Fibroblast of lung (primary cell): ENCODE measurements at regions not wholly inside any gene's neighbourhood (a gene's known extent, or its start where the extent isn't known, plus 50 kb on each side); places are given as distances from the start of the nearest gene placed in this dataset.
"Not testable (repeated sequence)": the region's sequence is repeated elsewhere in the genome, so short reads cannot be mapped to it uniquely, and the experiment has no call there.

Experiments
- EZH2 ChIP-seq: IDR thresholded peaks from 2 replicates; pipeline ENCODE4 v1.5.1; 2012; ENCODE audit warnings: low read length, control low read depth, mild to moderate bottlenecking; ENCODE audit errors: missing control alignments
- TF ChIP-seq, protein P1 (sequence below), 2 donors: IDR thresholded peaks in 1 of 2; conservative IDR thresholded peaks in 1 of 2; 1 replicate in 1 of 2; 2 replicates in 1 of 2; pipeline ENCODE4 v1.5.1; 2011 to 2012; ENCODE audit warnings: low read length in 2 of 2, control low read depth in 1 of 2, inconsistent platforms in 1 of 2, low read depth in 1 of 2, mild to moderate bottlenecking in 1 of 2

DNA sequence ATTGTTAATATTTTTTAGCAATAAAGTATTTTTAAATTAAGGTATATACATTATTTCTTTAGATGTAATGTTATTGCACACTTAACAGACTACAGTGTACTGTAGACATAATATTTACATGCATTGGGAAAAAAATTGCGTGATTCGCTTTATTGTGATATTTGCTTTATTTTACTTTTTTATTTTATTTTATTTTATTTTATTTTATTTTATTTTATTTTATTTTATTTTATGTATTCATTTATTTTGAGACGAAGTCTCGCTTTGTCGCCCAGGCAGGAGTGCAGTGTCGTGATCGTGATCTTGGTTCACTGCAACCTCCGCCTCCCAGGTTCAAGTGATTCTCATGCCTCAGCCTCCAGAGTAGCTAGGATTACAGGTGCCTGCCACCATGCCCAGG is 1522.7 kb downstream of the AMY1C start:
- TF ChIP-seq, protein P1, sequence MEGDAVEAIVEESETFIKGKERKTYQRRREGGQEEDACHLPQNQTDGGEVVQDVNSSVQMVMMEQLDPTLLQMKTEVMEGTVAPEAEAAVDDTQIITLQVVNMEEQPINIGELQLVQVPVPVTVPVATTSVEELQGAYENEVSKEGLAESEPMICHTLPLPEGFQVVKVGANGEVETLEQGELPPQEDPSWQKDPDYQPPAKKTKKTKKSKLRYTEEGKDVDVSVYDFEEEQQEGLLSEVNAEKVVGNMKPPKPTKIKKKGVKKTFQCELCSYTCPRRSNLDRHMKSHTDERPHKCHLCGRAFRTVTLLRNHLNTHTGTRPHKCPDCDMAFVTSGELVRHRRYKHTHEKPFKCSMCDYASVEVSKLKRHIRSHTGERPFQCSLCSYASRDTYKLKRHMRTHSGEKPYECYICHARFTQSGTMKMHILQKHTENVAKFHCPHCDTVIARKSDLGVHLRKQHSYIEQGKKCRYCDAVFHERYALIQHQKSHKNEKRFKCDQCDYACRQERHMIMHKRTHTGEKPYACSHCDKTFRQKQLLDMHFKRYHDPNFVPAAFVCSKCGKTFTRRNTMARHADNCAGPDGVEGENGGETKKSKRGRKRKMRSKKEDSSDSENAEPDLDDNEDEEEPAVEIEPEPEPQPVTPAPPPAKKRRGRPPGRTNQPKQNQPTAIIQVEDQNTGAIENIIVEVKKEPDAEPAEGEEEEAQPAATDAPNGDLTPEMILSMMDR (conservative IDR thresholded peaks at IDR 0.05 in 1 of 2, IDR thresholded peaks at IDR 0.05 in 1 of 2; ENCODE audit: low read depth in 1 of 2, low read length in 2 of 2) = not testable (repeated sequence)
- not testable (repeated sequence) for TF ChIP-seq EZH2
